GM21390 (cell line): ENCODE measurements at regions not wholly inside any gene's neighbourhood (a gene's known extent, or its start where the extent isn't known, plus 50 kb on each side); places are given as distances from the start of the nearest gene placed in this dataset.

Experiments
- ATAC-seq: cut with Tn5 transposase; IDR thresholded peaks from one replicate; pipeline ENCODE4 v1.9.1; 2021; ENCODE audit not compliant: unreplicated experiment

DNA sequence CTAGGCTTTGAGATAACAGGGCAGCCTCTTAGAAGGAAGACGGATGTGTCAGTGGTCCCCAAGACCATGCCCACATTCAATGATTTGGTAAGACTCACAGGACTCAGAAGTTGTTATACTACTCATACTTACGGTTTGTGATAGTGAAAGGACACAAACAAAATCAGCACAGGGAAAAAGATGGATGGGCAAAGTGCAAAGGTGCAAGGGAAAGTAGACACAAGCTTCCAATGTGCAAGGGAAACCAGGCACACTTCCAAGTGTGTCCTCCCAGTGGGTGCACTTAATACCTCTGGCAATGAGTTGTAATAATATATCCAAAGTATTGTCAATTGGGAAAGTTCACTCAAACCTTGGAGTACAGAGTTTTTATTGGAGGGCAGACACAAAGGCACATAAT, 53.8 kb upstream of the VCX start:
- no peak for ATAC-seq

DNA sequence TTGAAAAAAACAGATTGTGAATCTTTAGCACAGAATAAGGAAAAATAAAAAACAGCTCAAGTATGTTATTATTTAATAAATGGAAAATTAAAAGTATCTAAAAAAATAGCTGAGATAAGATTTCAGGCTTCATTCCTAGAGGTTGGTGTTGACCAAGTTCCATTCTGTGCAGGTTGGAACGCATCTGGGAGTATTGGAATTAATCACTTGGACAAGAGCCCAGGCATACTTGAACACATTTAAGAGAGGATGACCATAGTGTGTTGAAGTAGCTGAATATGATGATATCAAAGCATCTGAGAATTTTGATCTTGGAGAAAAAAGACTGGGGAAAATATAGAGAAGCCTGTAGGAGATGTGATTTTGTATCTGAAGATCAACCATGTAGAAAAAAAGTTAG, 54.6 kb upstream of the VCX start:
- no peak for ATAC-seq

DNA sequence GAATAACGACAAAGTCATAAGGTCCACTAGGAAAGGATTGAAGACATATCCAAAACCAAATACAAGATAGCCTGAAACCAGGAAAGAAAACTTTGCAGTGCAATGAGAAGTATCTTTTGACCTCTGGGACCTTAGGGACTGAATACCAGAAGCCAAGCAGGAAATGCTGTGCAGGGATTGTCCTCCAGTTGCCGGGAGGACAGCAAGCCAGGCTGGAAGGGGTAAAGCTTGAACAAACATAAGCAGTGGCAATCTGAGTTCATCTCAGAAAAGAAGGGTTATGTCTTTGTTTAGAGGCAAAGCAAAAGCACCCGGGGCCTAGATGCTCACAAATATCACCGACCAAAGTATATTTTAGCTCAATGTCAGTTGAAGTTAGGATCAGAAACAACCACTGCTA, 55.3 kb upstream of the VCX start:
- no peak for ATAC-seq

DNA sequence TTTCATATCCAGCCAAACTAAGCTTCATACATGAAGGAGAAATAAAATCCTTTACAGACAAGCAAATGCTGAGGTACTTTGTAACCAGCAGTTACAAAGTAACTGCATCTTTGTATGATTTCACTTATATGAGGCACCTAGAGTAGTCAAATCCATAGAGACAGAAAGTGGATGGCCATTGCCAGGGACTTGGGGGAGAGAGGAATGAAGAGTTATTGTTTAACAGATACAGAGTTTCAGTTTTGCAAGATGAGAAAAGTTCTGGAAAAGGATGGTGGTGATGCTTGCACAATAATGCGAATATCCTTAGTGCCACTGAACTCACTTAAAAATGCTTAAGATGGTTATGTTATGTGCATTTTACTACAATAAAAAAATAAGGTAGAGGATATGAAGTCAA, 58.4 kb upstream of the VCX start:
- ATAC-seq: no peak

DNA sequence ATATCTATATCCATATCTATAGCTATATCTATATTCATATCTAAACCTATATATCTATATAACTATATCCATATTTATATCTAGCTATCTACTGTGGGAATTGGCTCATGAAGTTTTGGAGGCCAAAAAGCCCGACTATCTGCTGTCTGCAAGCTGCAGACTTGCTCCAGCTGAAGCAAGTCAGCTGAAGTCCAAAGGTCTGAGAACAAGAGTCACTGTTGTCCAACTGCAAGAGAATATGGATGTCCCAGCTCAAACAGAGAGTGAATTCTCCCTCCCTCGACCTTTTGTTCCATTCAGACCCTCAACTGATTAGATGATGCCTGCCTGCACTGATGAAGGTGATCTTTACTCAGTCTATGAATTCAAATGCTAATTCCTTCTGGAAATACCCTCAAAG, 63.3 kb upstream of the VCX start:
- no peak for ATAC-seq

DNA sequence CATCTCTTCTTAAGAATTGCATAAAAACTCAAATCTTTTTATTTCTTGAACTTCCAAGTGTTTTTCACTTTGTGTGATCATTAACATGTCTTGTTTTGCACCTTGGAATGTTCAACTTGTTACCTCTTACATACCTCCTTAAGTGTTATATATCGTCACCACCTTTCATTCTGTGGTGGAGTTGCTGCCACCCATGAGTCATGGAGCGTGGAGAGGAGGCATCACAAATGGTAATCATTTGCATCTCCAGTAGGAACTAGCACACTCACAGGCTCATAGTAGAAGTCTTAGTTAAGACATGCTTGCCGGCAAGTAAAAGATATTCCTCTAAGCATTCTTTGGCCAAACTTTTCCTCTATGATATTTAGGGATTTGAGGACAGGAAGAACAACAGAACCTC, 67.0 kb upstream of the VCX start:
- ATAC-seq: no peak

DNA sequence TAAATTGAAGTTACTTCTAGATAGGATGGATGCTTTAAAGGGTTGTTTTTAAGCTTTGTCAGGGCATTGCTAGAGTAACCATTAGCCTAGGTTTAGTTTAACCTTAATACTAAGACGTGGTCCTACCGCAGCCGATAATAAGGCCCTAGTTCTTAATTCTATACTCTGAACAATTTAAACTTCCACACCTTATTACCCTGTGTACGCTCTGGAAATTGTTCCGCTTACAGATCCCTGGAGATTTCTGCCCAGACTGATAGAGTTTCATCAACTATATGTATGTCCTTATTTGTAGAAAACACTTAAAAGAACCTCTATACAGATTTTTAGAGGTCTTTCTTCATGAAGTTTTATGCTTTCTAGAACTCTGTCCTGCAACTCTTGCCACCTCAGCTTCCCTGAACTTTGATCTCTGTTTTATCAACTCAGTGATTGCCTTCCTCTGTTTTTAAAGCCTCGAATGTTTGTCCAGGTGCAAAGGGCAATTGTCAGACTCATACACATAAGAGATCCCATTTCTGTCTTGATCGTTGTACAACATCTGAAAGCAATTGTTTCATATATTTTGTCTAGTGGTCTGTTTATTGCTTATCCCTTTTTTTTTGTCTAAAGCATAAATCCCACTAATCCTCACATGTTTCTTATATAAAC, 71.1 kb upstream of the VCX start:
- no peak for ATAC-seq

DNA sequence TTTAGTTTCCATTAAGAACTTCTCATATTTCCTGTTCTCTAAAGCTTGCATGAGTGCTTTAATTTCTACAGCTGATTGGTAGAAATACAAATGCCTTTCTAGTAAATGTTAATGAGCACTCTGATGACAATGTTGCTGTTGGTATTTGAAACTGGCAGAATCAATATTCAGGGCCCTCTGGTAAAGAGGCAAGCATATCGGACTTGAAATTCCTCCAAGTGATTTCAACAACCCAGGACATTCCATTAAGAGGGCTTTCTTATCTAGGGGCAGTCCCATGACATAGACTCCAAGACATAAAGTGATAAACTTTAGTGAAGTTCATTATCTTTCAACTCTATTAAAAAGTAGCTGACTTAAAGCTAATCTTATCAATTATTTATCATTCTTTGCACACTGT, 83.1 kb upstream of the VCX start:
- no peak for ATAC-seq

DNA sequence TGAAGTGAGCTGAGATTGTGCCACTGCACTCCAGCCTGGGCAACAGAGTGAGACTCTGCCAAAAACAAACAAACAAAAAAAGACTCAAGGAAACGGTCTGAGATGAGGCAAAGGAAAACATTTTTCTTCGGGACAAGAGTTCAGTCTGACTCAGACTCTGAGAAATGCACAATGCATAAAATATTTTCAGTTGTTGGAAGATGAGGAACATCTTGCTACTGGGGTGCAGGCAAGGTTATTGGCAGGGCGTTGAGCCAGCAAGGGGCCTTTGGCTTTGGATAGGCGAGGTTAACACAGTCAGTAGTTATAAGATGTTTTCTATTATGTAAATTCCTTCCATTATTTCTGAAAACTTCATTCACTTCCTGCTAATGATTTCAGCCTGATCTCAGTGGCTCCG, 96.1 kb upstream of the VCX start:
- no peak for ATAC-seq

DNA sequence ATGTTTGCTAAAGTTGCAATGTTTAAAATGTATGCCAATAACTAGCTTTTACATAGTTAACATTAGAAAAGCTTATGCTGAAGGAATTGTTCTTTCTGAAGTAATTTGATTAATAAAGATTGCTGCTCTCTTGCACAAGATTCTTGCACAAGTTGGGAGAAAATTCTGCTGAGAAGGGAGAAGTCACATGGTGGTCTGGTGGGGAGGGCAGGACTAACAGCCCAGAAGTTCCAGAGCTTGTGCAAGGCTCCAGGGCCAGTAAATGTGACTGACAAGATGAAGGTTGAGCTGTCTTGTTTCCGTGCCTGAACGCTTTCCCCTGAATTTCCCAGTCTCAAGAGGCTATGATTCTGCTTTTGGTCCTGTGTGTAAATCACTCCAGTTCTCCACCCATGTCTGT, 112.9 kb upstream of the VCX start:
- no peak for ATAC-seq

DNA sequence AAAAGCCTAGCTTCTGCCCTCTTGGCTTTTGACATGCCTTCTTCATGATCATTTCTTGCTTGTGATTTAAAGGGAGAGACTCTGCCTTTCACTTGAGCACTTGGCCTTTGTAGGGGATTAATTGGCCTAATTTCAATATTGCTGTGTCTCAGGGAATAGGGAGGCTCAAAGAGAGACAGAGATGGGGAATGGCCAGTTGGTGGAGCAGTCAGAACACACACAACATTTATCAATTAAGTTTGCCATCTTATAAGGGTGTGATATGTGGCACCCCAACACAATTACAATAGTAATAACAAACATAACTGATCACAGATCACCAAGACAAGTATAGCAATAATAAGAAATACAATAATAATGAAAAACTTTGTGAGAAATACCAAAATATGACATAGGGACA, 122.5 kb upstream of the VCX start:
- no peak for ATAC-seq

DNA sequence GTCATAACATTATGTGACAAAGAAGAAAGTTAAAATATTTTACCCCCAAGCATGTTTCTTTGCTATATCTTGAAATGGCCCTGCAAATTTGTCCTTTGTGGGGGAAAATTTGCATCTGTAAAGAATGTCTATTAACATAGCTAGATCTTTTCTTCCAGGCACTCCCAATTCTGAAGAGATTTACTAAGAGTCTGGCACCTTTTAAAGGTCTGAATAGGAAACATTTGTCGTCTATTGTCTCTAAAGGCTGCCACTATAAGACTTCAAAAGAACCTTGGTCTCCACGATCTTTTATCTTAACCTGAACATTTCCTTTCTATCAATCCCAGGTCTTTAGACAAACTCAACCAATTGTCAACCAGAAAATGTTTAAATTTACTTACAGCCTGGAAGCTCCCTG, 128.6 kb upstream of the VCX start:
- ATAC-seq: no peak

DNA sequence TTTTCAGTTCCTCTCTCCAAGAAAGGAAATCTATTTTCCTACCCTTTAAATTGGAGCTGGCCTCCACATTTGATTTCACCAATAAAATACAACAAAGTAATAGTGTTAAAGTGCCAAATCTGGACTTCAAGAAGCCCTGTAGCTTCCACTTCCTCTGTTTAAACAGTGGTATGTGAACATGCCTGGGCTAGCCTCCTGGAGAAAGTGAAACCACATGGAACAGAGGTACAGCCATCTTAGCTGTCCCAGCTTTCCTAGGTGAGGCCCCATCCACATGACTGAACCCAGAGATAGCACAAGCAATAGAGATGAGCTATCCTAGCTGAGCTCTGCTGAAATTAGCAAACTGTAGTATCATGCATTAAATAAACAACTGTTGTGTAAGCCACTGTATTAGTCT, 131.8 kb upstream of the VCX start:
- ATAC-seq: no peak

DNA sequence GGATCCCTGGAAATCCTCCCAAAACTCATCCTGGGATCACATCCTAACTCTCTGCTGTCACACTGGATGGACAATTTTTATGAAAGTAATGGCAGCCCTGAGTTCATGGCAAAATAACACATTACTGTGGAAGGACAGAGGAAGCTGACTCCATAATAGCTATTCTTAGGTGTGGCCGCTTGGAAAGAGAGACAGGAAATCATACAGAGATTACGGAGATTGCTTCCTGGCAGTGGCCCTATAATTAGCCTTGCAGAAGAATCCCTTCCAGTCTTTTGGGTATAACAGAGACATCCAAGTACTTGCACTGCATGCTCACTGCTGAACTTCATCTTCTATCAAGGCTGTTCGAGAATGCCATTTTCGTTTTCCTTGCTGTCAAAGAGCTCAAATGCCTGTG, 133.1 kb upstream of the VCX start:
- ATAC-seq: no peak

DNA sequence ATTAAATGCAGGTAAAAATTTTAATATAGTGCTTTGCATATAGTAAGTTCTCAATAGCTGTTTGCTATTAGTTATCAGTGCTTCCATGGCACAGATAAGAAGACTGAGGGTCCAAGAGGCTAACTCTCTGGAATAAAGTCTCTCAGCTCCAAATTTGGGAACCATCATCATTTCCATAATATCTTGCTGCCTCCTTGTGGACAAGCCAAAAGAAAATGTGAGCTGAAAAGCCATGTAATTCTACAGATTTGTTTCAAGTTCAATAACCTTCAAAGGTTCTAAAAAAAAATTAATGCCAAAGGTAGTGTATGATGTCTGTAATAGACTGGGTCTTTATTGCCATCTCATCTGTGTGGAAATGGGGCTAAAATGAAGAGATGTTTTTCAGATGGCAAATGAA, 136.9 kb upstream of the VCX start:
- ATAC-seq: no peak

DNA sequence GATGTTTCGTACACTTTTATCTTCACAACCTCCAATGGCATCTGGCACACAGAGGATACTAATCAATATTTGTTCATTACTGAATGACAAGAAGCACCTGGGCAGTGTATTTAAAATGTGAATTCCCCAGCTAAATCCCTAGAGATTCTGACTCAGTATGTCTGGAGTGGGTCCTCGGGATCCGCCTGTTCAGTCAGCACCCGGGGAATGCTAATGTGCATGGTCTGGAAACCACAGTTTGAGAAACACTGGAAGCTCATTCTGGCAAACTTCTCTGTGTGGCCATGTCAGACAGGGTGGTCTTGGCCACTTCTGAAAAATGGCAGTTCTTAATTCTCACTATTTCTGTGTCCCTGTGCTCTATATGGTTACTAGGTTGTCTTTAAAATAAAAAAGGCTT, 138.8 kb upstream of the VCX start:
- ATAC-seq: no peak

DNA sequence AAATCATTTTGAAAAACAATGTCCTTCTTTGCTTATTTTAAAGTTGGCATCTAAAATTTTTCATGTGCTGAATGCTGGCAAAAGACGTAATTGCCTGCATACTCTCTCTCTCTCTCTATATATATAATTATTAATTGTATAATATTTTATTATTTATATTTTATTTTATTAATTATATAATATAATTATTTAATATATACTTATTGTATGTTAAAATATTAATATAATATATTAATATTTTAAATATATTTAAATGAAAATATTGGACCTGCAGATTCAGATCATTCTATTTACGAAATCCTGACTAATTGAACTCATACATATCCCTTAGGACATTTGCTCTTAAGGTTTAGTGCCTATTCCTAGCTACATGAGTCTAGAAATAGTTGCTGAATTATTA, 144.7 kb upstream of the VCX start:
- no peak for ATAC-seq

DNA sequence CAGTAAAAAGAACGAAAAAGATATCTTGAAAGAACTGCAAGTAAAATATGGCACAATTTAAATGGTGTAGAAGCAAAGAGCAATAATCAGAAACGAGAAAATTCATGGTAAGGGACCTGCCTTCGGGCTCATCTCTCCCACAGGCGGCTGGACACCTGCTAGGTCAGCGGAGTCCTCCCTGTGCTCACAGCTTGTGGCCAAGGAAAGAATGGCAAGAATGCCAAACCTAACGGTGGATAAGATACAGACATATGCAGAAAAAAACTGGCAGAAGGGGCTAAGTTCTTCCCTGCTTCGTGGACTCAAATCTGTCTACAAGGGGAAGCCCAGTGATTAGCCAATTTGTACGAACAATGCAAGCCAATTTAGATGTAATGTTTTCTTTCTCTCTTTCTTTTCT, 152.1 kb upstream of the VCX start:
- no peak for ATAC-seq

DNA sequence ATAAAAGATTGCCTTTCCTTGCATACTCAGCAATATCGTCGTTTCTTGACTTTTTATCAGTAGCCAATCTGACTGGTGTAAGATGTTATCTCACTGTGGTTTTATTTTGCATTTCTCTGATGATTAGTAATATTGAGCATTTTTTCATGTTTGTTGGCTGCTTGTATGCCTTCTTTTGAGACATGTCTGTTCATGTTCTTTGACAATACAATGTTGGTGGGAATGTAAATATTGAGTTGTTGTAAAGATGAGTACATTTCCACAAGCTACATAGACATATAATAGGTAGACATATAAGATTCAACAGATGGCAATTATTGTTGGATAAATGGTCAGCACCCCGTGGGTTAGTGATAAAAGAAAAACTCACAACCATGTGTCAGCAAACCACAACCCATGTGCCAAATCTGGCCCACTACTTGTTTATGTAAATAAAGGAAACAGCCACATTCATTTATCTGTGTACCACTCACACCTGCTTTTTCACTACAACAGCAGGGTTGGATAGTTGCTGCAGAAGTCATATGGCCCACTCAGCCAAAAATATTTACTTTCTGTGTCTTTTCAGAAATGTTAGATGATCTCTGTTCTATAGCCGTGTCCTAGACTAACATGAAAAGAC, 153.1 kb upstream of the VCX start:
- ATAC-seq: no peak

DNA sequence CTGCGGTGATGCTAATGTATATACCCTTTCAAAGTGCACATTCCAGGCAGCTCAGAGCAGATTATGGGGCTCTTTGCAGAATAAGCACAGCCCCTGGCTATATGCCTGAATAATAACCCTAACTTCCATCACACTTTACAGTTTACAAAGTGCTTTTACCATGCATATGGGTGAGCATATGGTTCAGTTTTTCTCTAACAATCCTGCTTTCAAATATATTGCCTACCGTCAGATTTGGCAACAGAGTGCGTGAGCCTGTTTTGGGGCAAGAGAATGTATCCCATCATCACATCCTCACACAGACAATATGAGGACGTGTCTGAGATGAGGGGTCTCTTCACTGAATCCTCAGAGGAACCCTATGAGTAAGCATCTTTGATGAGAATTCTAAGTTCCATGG, 162.8 kb upstream of the VCX start:
- ATAC-seq: no peak

DNA sequence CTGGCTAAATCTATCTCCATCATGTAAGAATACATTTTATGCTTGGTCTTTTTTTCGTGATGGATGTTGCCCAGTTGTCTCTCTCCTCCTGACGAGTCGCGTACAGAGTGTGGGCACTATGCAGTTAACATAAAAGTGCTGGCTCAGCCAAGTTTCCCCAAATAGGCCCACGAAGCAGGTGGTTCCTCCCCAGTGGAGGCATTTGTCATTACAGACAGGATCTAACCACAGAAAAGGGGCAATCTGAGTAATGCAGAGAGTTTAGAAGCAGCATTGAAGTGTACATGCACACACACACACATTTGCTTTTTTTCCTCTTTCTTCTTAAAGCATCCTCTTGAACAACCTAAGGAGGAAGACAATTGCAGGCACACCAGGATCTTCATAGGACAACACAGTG, 188.7 kb upstream of the VCX start:
- ATAC-seq: no peak

DNA sequence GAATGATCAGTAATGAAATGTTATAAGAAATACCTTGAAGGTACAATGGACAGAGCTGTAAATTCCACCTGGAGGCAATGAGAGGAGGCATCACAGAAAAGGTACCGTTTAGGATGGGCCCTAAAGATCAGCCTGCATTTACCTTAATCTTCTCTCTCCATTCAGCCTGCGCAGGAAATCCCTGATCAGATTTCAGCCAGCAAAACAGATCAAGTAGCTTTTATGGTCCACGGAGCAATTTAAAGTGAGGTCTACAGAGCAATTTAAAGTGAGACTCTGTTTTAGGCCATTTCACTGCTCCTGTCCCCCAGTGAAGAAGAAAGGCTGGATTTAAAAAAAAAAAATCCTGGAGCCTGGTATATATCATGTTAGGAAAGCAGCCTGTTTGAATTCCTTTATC, 195.1 kb upstream of the VCX start:
- ATAC-seq: no peak

DNA sequence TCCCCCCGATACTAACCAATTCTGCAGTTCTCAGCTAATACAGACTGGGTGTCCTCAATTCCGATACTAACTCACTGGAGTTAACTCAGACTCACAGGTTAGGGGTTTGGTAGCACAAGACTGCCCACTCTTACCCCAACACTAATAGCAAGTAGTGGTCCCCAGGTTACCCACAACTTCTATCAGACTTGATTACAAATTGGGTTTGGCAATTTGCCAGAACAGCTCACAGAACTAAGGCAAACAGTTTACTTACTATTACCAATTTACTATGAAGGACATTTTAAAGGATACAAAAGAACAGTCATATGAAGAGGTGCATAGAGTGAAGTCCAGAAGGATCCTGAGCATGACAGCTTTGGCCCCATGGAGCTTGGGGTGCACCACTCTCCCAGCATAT, 201.8 kb upstream of the VCX start:
- no peak for ATAC-seq
